ENCODE measurements at regions not wholly inside any gene's neighbourhood (a gene's known extent, or its start where the extent isn't known, plus 50 kb on each side); places are given as distances from the start of the nearest gene placed in this dataset.
"Not testable (repeated sequence)": the region's sequence is repeated elsewhere in the genome, so short reads cannot be mapped to it uniquely, and the experiment has no call there.

DNA sequence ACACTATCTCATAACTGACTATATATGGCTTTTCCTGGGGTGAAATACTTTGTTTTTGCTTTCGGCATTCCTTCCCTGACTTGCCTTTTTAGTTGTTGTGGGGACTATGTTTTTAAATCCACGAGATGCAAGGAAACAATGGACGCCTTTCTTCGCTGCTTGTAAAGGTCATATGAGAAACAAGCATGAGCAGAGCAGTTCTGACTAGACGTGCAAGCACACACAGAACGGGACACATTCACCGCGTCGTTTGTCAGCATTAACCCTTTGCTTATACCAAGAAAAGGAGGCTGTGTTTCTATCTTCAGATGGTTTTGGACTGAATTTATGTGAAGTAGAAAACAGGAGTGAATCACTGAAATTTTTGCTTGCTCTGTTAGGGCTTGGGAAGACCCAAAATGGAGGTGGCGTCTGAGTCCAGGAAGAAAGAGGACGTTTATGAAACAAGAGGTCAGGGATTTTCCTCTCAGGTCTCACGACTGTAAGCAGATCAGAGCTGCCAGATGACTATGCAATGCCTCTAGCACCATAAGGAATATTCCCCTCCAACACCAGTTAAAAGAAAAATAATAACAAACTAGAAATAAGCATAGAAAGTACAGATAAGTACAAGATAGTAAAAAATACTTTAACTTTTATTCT, 358.9 kb downstream of the DLEU7 start:
- Histone ChIP-seq H3K9me3 (ENCODE audit: control insufficient read depth in 2 of 2, insufficient read depth in 1 of 2, low read depth in 1 of 2, low read length in 1 of 2) (no peaks in the 10 kb centered on the region), H3K36me3 (ENCODE audit: control insufficient read depth in 3 of 3, insufficient read depth in 2 of 3, low read depth in 1 of 3, low read length in 3 of 3) (no peaks in the 10 kb centered on the region), H3K4me3 (ENCODE audit: low read depth in 1 of 3, low read length in 3 of 3) (no peak overlapping the region), H3K27me3 (ENCODE audit: control insufficient read depth in 3 of 3, insufficient read depth in 3 of 3, low read length in 3 of 3) (no peaks in the 10 kb centered on the region), H3K27ac (ENCODE audit: low read depth in 1 of 3, low read length in 2 of 3) (no peak overlapping the region), H3K4me1 (ENCODE audit: control insufficient read depth in 3 of 3, insufficient read depth in 2 of 3, low read depth in 1 of 3, low read length in 2 of 3) (no peaks in the 10 kb centered on the region)
- DNase-seq = no peak
- 72 to 76% (median 74%) methylated on average over 12 of the region's 12 CpGs for WGBS, 3 donors
- FAIRE-seq = no peak

DNA sequence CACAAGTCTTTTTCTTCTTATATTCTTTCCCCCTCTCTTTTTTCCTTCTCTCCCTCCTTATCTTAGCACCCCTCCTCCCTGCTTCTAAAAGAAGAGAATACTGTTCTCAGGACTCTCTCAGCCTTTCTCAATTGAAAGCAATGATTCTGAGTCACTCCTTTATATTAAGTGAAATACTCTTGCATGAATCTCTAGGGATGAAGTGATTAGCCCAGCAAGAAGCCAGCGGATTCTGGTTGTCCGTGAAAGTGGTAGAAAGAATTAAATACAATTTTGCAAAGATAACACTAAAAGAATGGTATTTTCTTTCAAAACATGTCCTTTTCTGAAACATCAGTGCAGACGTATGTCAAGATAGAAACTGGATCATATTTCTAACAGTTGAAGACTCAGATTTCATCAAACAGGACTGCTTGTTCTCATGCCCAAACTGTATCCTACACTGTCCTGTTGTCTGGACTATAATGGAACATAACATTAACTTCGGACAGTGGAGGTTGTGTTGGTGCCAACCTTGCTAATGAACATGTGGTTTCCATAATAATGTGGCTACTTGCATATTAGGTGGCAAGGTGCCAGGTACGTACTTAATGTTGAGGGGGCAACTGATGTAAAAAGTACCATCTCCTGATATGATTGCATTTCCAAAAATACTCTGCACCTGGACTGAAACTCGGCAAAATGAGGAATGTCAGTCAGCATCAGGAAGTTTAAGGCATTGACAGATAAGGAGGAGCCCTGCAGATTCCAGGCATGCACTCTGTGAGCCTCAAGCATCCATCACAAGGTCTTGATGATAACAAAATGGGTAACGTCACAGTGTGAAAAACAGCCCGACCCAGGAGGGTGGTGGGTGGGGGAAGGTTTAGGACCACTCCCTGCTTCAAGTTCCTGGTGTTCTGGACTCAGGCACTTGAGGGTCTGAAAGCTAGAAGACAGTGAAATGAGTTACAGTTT, 357.2 kb downstream of the DLEU7 start:
- Histone ChIP-seq H3K9me3 (ENCODE audit: control insufficient read depth in 2 of 2, insufficient read depth in 1 of 2, low read depth in 1 of 2, low read length in 1 of 2) (no peaks in the 10 kb centered on the region), H3K27me3 (ENCODE audit: control insufficient read depth in 3 of 3, insufficient read depth in 3 of 3, low read length in 3 of 3) (no peaks in the 10 kb centered on the region), H3K4me3 (ENCODE audit: low read depth in 1 of 3, low read length in 3 of 3) (no peak overlapping the region), H3K4me1 (ENCODE audit: control insufficient read depth in 3 of 3, insufficient read depth in 2 of 3, low read depth in 1 of 3, low read length in 2 of 3) (no peaks in the 10 kb centered on the region), H3K36me3 (ENCODE audit: control insufficient read depth in 3 of 3, insufficient read depth in 2 of 3, low read depth in 1 of 3, low read length in 3 of 3) (no peaks in the 10 kb centered on the region), H3K27ac (ENCODE audit: low read depth in 1 of 3, low read length in 2 of 3) (no peak overlapping the region)
- 61 to 74% (median 72%) methylated on average over 8 of the region's 8 CpGs for WGBS, 3 donors
- no peak for FAIRE-seq
- no peak for DNase-seq

DNA sequence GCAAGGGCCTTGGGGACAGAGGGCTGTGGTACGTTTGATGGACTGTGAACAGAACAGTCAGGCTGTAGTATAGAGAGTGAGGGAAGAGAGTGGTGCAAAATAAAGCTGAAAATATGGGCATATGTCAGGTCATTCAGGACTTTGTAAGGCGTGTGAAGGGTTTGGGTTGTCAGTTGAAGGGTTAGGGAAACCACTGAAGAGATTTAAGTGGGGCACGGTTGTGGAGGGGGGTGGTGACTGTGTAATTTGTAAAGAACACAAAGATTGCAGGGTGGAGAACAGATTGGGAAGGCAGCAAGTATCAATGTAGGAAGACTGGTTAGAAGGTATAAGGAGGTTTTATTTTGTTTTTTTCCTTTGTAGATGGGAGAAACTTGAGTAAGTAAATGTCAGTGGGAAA, 349.8 kb downstream of the DLEU7 start:
- Histone ChIP-seq H3K36me3 (ENCODE audit: control insufficient read depth in 3 of 3, insufficient read depth in 2 of 3, low read depth in 1 of 3, low read length in 3 of 3) (no peaks in the 10 kb centered on the region), H3K27ac (ENCODE audit: low read depth in 1 of 3, low read length in 2 of 3) (no peak overlapping the region), H3K4me1 (ENCODE audit: control insufficient read depth in 3 of 3, insufficient read depth in 2 of 3, low read depth in 1 of 3, low read length in 2 of 3) (no peaks in the 10 kb centered on the region), H3K4me3 (ENCODE audit: low read depth in 1 of 3, low read length in 3 of 3) (no peak overlapping the region), H3K9me3 (ENCODE audit: control insufficient read depth in 2 of 2, insufficient read depth in 1 of 2, low read depth in 1 of 2, low read length in 1 of 2) (no peaks in the 10 kb centered on the region), H3K27me3 (ENCODE audit: control insufficient read depth in 3 of 3, insufficient read depth in 3 of 3, low read length in 3 of 3) (no peaks in the 10 kb centered on the region)
- DNase-seq = no peak
- no peak for FAIRE-seq
- 70 to 74% (median 73%) methylated on average over 3 of the region's 3 CpGs for WGBS, 3 donors

DNA sequence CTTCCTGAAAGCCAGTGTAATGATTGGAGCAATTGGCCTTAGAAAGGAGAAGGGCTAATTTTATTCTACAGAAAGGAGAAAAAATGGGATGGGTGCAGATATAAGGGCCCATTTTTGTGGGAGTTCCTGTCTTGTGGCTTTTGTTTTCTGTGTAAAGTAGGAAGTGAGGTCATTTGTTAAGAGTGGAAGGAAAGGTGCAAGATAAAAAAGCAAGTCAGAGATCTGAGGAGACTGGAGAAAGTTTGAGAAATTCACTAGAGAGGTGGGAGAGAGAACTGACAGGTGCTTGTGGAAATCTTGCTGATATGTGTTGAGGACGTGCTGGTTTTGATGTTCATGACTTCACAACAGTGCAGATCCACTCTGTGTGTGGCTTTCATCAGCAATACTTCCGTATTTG, 349.4 kb downstream of the DLEU7 start:
- FAIRE-seq = no peak
- Histone ChIP-seq H3K36me3 (ENCODE audit: control insufficient read depth in 3 of 3, insufficient read depth in 2 of 3, low read depth in 1 of 3, low read length in 3 of 3) (no peaks in the 10 kb centered on the region), H3K27me3 (ENCODE audit: control insufficient read depth in 3 of 3, insufficient read depth in 3 of 3, low read length in 3 of 3) (no peaks in the 10 kb centered on the region), H3K4me3 (ENCODE audit: low read depth in 1 of 3, low read length in 3 of 3) (no peak overlapping the region), H3K27ac (ENCODE audit: low read depth in 1 of 3, low read length in 2 of 3) (no peak overlapping the region), H3K9me3 (ENCODE audit: control insufficient read depth in 2 of 2, insufficient read depth in 1 of 2, low read depth in 1 of 2, low read length in 1 of 2) (no peaks in the 10 kb centered on the region), H3K4me1 (ENCODE audit: control insufficient read depth in 3 of 3, insufficient read depth in 2 of 3, low read depth in 1 of 3, low read length in 2 of 3) (no peaks in the 10 kb centered on the region)
- DNase-seq = no peak
- WGBS, 3 donors = 76 to 87% (median 85%) methylated on average over 2 of the region's 2 CpGs

DNA sequence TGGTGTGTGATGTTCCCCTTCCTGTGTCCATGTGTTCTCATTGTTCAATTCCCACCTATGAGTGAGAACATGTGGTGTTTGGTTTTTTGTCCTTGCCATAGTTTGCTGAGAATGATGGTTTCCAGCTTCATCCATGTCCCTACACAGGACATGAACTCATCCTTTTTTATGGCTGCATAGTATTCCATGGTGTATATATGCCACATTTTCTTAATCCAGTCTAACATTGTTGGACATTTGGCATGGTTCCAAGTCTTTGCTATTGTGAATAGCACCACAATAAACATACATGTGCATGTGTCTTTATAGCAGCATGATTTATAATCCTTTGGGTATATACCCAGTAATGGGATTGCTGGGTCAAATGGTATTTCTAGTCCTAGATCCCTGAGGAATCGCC, 340.3 kb downstream of the DLEU7 start:
- not testable (repeated sequence) for DNase-seq; H3K4me1 ChIP-seq (ENCODE audit: control insufficient read depth in 3 of 3, insufficient read depth in 2 of 3, low read depth in 1 of 3, low read length in 2 of 3); FAIRE-seq; H3K9me3 ChIP-seq (ENCODE audit: control insufficient read depth in 2 of 2, insufficient read depth in 1 of 2, low read depth in 1 of 2, low read length in 1 of 2); H3K36me3 ChIP-seq (ENCODE audit: control insufficient read depth in 3 of 3, insufficient read depth in 2 of 3, low read depth in 1 of 3, low read length in 3 of 3); H3K27me3 ChIP-seq (ENCODE audit: control insufficient read depth in 3 of 3, insufficient read depth in 3 of 3, low read length in 3 of 3); H3K4me3 ChIP-seq (ENCODE audit: low read depth in 1 of 3, low read length in 3 of 3); H3K27ac ChIP-seq (ENCODE audit: low read depth in 1 of 3, low read length in 2 of 3)
- WGBS, 3 donors = 100% methylated on average over 1 of the region's 1 CpG; no CpG with 5 or more reads in 2 of the 3 donors

DNA sequence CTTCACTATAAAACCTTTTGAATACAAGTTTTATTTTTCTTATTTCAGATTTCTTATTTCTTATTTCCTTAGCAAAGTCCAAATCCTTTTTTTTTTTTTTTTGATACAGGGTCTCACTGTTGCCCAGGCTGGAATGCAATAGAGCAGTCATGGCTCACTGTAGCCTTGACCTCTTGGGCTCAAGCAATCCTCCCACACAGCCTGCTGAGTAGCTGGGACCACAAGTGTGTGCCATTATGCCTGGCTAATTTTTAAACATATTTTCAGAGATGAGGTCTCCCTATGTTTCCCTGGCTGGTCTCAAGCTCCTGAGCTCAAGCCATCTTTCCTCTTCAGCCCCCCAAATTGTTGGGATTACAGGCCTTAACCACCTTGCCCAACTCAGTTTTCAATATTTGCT, 334.3 kb downstream of the DLEU7 start:
- no peaks in the 10 kb centered on the region for H3K36me3 ChIP-seq (ENCODE audit: control insufficient read depth in 3 of 3, insufficient read depth in 2 of 3, low read depth in 1 of 3, low read length in 3 of 3)
- no peak for DNase-seq

DNA sequence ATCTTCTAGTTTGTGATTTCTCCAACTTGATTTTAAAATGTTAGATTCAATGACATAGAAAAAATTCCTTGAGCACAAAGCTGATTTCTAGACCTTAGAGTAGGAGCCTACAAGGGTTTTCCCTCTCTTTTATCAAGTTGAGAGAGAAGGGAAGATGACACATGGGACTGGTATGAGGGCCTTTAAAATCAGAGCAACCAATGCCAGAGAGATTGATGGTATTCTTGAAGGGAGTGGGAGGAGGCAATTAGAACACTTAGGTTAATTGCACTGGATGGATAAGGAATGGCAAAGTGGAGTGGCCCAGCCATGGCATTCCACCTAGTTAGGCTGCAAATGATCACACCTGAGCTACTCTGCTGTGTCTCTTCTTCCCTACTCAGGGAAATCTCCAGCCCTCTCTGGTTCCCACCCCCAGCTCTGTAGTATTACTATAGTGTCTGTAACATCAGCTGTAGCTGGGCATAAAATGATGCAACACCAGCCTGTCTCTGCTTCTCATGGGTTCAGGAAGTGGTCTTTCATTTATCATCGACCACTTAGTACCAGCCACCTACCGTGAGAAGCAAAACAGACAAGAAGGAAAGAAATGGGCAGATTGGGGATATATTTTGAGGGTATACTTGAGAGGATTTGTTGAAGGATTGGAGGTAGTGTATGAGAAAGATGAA, 333.6 kb downstream of the DLEU7 start:
- peaks cover 2 to 10% (median 7%) of the 10 kb centered on the region in 3 donors for H3K4me1 ChIP-seq (ENCODE audit: control insufficient read depth in 3 of 3, insufficient read depth in 2 of 3, low read depth in 1 of 3, low read length in 2 of 3)
- peaks cover 0 to 12% of the 10 kb centered on the region in 2 donors for H3K9me3 ChIP-seq (ENCODE audit: control insufficient read depth in 2 of 2, insufficient read depth in 1 of 2, low read depth in 1 of 2, low read length in 1 of 2)
- DNase-seq (no peak), FAIRE-seq (no peak)
- H3K4me3 ChIP-seq (ENCODE audit: low read depth in 1 of 3, low read length in 3 of 3) = no peak overlapping the region
- WGBS, 3 donors = 80 to 88% (median 88%) methylated on average over 2 of the region's 2 CpGs
- no peaks in the 10 kb centered on the region for H3K27me3 ChIP-seq (ENCODE audit: control insufficient read depth in 3 of 3, insufficient read depth in 3 of 3, low read length in 3 of 3)
- H3K27ac ChIP-seq (ENCODE audit: low read depth in 1 of 3, low read length in 2 of 3) = no peak overlapping the region
- H3K36me3 ChIP-seq (ENCODE audit: control insufficient read depth in 3 of 3, insufficient read depth in 2 of 3, low read depth in 1 of 3, low read length in 3 of 3) = no peaks in the 10 kb centered on the region

More for the DNA sequence above, 334.3 kb downstream of the DLEU7 start:
- Histone ChIP-seq H3K9me3 (ENCODE audit: control insufficient read depth in 2 of 2, insufficient read depth in 1 of 2, low read depth in 1 of 2, low read length in 1 of 2) (peaks cover 0 to 12% of the 10 kb centered on the region in 2 donors), H3K4me3 (ENCODE audit: low read depth in 1 of 3, low read length in 3 of 3) (no peak overlapping the region), H3K4me1 (ENCODE audit: control insufficient read depth in 3 of 3, insufficient read depth in 2 of 3, low read depth in 1 of 3, low read length in 2 of 3) (peaks cover 2 to 10% (median 7%) of the 10 kb centered on the region in 3 donors), H3K27me3 (ENCODE audit: control insufficient read depth in 3 of 3, insufficient read depth in 3 of 3, low read length in 3 of 3) (no peaks in the 10 kb centered on the region), H3K27ac (ENCODE audit: low read depth in 1 of 3, low read length in 2 of 3) (no peak overlapping the region)
- no peak for FAIRE-seq

DNA sequence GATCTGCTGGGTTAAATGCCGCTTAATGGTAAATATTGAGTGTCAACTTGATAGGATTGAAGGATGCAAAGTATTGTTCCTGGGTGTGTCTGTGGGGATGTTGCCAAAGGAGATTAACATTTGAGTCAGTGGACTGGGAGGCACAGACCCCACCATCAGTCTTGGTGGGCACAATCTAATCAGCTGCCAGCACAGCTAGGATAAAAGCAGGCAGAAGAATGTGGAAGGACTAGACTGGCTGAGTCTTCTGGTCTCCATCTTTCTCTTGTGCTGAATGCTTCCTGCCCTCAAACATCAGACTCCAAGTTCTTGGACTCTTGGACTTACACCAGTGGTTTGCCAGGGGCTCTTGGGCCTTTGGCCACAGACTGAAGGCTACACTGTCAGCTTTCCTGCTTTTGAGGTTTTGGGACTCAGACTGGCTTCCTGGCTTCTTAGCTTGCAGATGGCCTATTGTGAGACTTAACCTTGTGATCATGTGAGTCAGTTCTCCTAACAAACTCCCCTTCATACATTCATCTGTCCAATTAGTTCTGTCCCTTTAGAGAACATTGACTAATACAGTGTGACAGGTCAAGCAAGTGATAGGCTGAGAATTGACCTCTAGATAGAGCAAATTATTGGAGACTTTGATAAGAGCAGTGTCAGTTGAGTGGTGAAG, 332.5 kb downstream of the DLEU7 start:
- H3K4me3 ChIP-seq (ENCODE audit: low read depth in 1 of 3, low read length in 3 of 3); DNase-seq; FAIRE-seq; H3K27me3 ChIP-seq (ENCODE audit: control insufficient read depth in 3 of 3, insufficient read depth in 3 of 3, low read length in 3 of 3); H3K27ac ChIP-seq (ENCODE audit: low read depth in 1 of 3, low read length in 2 of 3); H3K36me3 ChIP-seq (ENCODE audit: control insufficient read depth in 3 of 3, insufficient read depth in 2 of 3, low read depth in 1 of 3, low read length in 3 of 3): not testable (repeated sequence)
- 0 to 37% (median 17%) methylated on average over 1 of the region's 1 CpG for WGBS, 3 donors
- H3K4me1 ChIP-seq (ENCODE audit: control insufficient read depth in 3 of 3, insufficient read depth in 2 of 3, low read depth in 1 of 3, low read length in 2 of 3) = peaks cover 2 to 10% (median 7%) of the 10 kb centered on the region in 3 donors
- peaks cover 0 to 12% of the 10 kb centered on the region in 2 donors for H3K9me3 ChIP-seq (ENCODE audit: control insufficient read depth in 2 of 2, insufficient read depth in 1 of 2, low read depth in 1 of 2, low read length in 1 of 2)
